Left lung (tissue), 4 donors: ENCODE measurements at regions not wholly inside any gene's neighbourhood (a gene's known extent, or its start where the extent isn't known, plus 50 kb on each side); places are given as distances from the start of the nearest gene placed in this dataset.
"Not testable (repeated sequence)": the region's sequence is repeated elsewhere in the genome, so short reads cannot be mapped to it uniquely, and the experiment has no call there.

Source experiments
- ATAC-seq: fragments of 200-7000 bp; cut with Tn5 transposase; one replicate; pipeline ENCODE4 v1.9.1; 2020; ENCODE audit warnings: moderate library complexity
- DNase-seq, 4 donors: peaks; one replicate each; pipeline ENCODE4 v3.0.0-alpha.2; 2013 to 2020
- H3K27ac ChIP-seq, 2 donors: fragments of 200-600 bp; sonication (generic) in 1 of 2; one replicate each; pipeline versions ENCODE4 v1.5.0 to v1.8.0; 2020 to 2021
- H3K27me3 ChIP-seq, 2 donors: fragments of 200-600 bp; sonication (generic) in 1 of 2; one replicate each; pipeline versions ENCODE4 v1.5.0 to v1.8.0; 2020 to 2021
- H3K36me3 ChIP-seq, 2 donors: fragments of 200-600 bp; sonication (generic) in 1 of 2; one replicate each; pipeline versions ENCODE4 v1.5.0 to v1.8.0; 2020 to 2021
- H3K4me1 ChIP-seq, 2 donors: fragments of 200-600 bp; one replicate each; pipeline ENCODE4 v1.8.0; 2021
- H3K4me3 ChIP-seq, 2 donors: fragments of 200-600 bp; sonication (generic) in 1 of 2; one replicate each; pipeline versions ENCODE4 v1.5.0 to v1.8.0; 2020 to 2021; ENCODE audit warnings: mild to moderate bottlenecking in 1 of 2
- H3K9me3 ChIP-seq, 2 donors: fragments of 200-600 bp; sonication (generic) in 1 of 2; one replicate each; pipeline versions ENCODE4 v1.5.0 to v1.8.0; 2020 to 2021
- intact Hi-C, 2 donors: fragments of 100-400 bp; cut with DNase I; formaldehyde crosslinking; loops; one replicate each; pipeline versions ENCODE4 v1.11.2 to v1.14.2; 2022
- TF ChIP-seq, protein P1 (sequence below), 2 donors: fragments of 200-600 bp; sonication (generic) in 1 of 2; IDR thresholded peaks; one replicate each; pipeline versions ENCODE4 v1.5.0 to v1.8.0; 2021; ENCODE audit warnings: antibody characterized with exemption in 2 of 2
- donor health status: DM: no; HTN: yes; CAD: no.
- donor health status: DM: no; HTN: no; CAD: no.

GRCh38 chr18:65601775-65602174 is 149.0 kb upstream of the CDH7 start:
- Histone ChIP-seq H3K4me3 (no peak overlapping the region), H3K27ac (no peak overlapping the region), H3K4me1 (no peaks in the 10 kb centered on the region), H3K36me3 (no peaks in the 10 kb centered on the region), H3K9me3 (peaks cover 0 to 6% of the 10 kb centered on the region in 2 donors), H3K27me3 (no peaks in the 10 kb centered on the region)
- DNase-seq: no peak
- intact Hi-C loops: no loop called here
- TF ChIP-seq, protein P1, sequence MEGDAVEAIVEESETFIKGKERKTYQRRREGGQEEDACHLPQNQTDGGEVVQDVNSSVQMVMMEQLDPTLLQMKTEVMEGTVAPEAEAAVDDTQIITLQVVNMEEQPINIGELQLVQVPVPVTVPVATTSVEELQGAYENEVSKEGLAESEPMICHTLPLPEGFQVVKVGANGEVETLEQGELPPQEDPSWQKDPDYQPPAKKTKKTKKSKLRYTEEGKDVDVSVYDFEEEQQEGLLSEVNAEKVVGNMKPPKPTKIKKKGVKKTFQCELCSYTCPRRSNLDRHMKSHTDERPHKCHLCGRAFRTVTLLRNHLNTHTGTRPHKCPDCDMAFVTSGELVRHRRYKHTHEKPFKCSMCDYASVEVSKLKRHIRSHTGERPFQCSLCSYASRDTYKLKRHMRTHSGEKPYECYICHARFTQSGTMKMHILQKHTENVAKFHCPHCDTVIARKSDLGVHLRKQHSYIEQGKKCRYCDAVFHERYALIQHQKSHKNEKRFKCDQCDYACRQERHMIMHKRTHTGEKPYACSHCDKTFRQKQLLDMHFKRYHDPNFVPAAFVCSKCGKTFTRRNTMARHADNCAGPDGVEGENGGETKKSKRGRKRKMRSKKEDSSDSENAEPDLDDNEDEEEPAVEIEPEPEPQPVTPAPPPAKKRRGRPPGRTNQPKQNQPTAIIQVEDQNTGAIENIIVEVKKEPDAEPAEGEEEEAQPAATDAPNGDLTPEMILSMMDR (IDR thresholded peaks at IDR 0.05): no peak
- no peak for ATAC-seq

DNA sequence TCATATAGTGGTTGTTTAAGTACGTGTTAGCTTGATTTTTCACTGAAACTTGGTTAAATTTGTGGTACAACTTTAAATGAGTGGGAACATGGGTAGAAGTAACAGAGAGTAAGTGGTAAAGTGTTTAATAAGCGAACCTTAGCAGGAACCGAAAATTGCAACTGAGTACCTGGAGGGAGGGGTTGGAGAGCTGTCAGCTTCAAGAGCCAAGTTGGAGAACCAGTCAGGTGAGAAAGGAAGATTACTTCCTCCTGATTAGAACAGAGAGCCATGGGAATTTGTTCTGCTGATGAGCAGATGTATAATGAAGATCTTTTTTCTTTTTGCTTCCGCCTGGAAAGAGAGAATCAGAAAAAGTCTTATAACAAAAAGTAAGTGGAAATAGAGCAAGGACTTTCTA is 158.4 kb upstream of the CDH7 start:
- H3K9me3 ChIP-seq: no peaks in the 10 kb centered on the region
- no peaks in the 10 kb centered on the region for H3K36me3 ChIP-seq
- intact Hi-C loops: no loop called here
- ATAC-seq (peak; percentile 54), DNase-seq (peak in 2 of 4 donors; percentile 0 to 37)
- no peaks in the 10 kb centered on the region for H3K27me3 ChIP-seq
- H3K4me1 ChIP-seq: no peaks in the 10 kb centered on the region
- H3K4me3 ChIP-seq: no peak overlapping the region
- TF ChIP-seq, protein P1 (IDR thresholded peaks at IDR 0.05): no peak
- H3K27ac ChIP-seq: no peak overlapping the region

DNA sequence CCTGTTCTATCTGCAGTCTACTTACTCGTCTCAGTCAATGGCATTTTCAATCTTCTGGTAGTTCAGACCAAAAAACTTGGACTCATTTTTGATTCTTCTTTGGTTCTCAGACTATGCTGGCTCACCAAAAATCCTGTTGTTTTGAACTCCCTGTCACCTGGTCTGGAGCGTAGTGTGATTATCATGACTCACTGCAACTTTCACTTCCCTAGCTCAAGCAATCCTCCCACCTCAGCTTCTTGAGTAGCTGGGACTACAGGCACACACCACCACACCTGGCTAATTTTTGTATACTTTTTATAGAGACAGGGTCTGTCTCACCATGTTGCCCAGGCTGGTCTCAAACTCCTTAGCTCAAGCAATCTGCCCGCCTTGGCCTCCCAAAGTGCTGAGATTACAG is 163.3 kb upstream of the CDH7 start:
- Histone ChIP-seq H3K27ac (no peak overlapping the region), H3K36me3 (no peaks in the 10 kb centered on the region), H3K27me3 (no peaks in the 10 kb centered on the region), H3K9me3 (no peaks in the 10 kb centered on the region), H3K4me1 (no peaks in the 10 kb centered on the region), H3K4me3 (no peak overlapping the region)
- ATAC-seq (no peak), DNase-seq (no peak)
- TF ChIP-seq, protein P1 (IDR thresholded peaks at IDR 0.05): no peak
- intact Hi-C loops: no loop called here

GRCh38 chr18:65582094-65582493 is 168.7 kb upstream of the CDH7 start:
- H3K4me1 ChIP-seq, H3K27ac ChIP-seq, DNase-seq, intact Hi-C loops, H3K27me3 ChIP-seq, H3K4me3 ChIP-seq, ATAC-seq, H3K36me3 ChIP-seq, H3K9me3 ChIP-seq: not testable (repeated sequence)

DNA sequence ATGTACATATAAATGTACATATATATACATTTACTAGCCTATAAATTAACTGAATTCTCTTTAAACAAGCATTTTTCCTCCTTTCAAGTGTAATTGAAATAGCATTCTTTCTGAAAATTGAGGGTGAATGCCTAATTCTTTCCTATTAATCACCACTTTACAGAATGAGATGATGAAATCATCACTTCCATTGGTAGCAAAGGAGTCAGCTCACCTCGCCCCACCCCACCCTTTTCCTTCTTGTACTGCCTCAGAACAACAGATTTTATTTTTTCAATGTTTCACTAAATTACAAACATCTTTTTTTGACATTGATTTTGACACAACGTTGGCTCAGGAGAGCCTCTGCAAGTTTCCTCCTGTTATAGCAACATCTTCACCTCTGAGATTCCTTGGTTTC is 181.9 kb upstream of the CDH7 start:
- TF ChIP-seq, protein P1 (IDR thresholded peaks at IDR 0.05): no peak
- Histone ChIP-seq H3K4me3 (no peak overlapping the region), H3K27ac (no peak overlapping the region), H3K27me3 (no peaks in the 10 kb centered on the region), H3K9me3 (peaks cover 0 to 6% of the 10 kb centered on the region in 2 donors), H3K4me1 (no peaks in the 10 kb centered on the region), H3K36me3 (no peaks in the 10 kb centered on the region)
- ATAC-seq: no peak
- intact Hi-C loops: no loop called here
- no peak for DNase-seq

GRCh38 chr18:65567372-65567771 is 183.4 kb upstream of the CDH7 start:
- Histone ChIP-seq H3K27ac (no peak overlapping the region), H3K27me3 (no peaks in the 10 kb centered on the region), H3K36me3 (no peaks in the 10 kb centered on the region), H3K9me3 (peaks cover 0 to 6% of the 10 kb centered on the region in 2 donors), H3K4me1 (no peaks in the 10 kb centered on the region), H3K4me3 (no peak overlapping the region)
- intact Hi-C loops: no loop called here
- DNase-seq: peak in 2 of 4 donors; percentile 3 to 28
- TF ChIP-seq, protein P1 (IDR thresholded peaks at IDR 0.05): no peak
- no peak for ATAC-seq
